HepG2 (cell line): ENCODE measurements at regions not wholly inside any gene's neighbourhood (a gene's known extent, or its start where the extent isn't known, plus 50 kb on each side); places are given as distances from the start of the nearest gene placed in this dataset.

Experiments
- ATAC-seq: fragments of 200-7000 bp; cut with Tn5 transposase; 3 replicates; pipeline ENCODE4 v1.9.1; 2020; ENCODE audit warnings: mild to moderate bottlenecking, moderate library complexity
- BruUV-seq: library from RNA; stranded (reverse); fragments of 400-500 nt; replicated peaks from 2 replicates; lab custom pipeline; 2021; lab: Mats Ljungman, UMichigan
- CTCF ChIA-PET: fragments of 300-600 bp; formaldehyde crosslinking; extraction: SDS; loops from one replicate; lab custom pipeline; 2021; ENCODE audit warnings: low total read pairs, inconsistent platforms, low intra/inter-chr PET ratio; lab: Yijun Ruan, JAX
- POLR2A ChIA-PET: fragments of 350-600 bp; sonication (Branson Sonifier 250); formaldehyde crosslinking; loops from one replicate; lab custom pipeline; 2020; ENCODE audit warnings: antibody characterized with exemption, inconsistent platforms; lab: Yijun Ruan, JAX
- DNase-seq: peaks from one replicate; pipeline ENCODE4 v3.0.0-alpha.2; 2015; ENCODE audit warnings: low spot score
- FAIRE-seq: peaks from 3 replicates; lab custom pipeline; 2011; peaks lifted over from hg19 to GRCh38; lab: Jason Lieb, UNC
- H2AFZ ChIP-seq: one replicate; pipeline ENCODE4 v1.6.1; 2011; ENCODE audit warnings: low read length, inconsistent platforms
- H3K27ac ChIP-seq: fragments of 300-600 bp; 3 replicates; pipeline ENCODE4 v1.8.0; 2011; ENCODE audit warnings: mixed run types, mild to moderate bottlenecking, mixed read lengths, low read length, inconsistent platforms; ENCODE audit not compliant: insufficient read depth; ENCODE audit errors: extremely low read length
- H3K27me3 ChIP-seq, 2 experiments: fragments of 200-600 bp in 1 of 2; 2 replicates in 1 of 2; 3 replicates in 1 of 2; pipeline versions ENCODE4 v1.6.0 to v1.8.0; 2011; ENCODE audit warnings: low read length in 2 of 2, mild to moderate bottlenecking in 2 of 2, moderate library complexity in 2 of 2, inconsistent platforms in 1 of 2; ENCODE audit not compliant: insufficient read depth in 2 of 2, control insufficient read depth in 1 of 2
- H3K36me3 ChIP-seq, 2 experiments: fragments of 200-600 bp in 1 of 2; replicated peaks in 1 of 2; 2 replicates in 1 of 2; 3 replicates in 1 of 2; pipeline versions ENCODE4 v1.5.1 to v1.8.0; 2011; ENCODE audit warnings: low read length in 2 of 2, inconsistent platforms in 1 of 2; ENCODE audit not compliant: insufficient read depth in 2 of 2, control insufficient read depth in 1 of 2
- H3K4me1 ChIP-seq: 2 replicates; pipeline ENCODE4 v1.5.1; 2012; ENCODE audit warnings: low read length, inconsistent platforms; ENCODE audit not compliant: insufficient read depth
- H3K4me2 ChIP-seq: 2 replicates; pipeline ENCODE4 v1.6.0; 2011; ENCODE audit warnings: low read depth, low read length, inconsistent platforms
- H3K4me3 ChIP-seq, 3 experiments: fragments of 200-600 bp in 1 of 3; sonication (generic), shearing (Covaris generic) in 1 of 3; replicated peaks in 1 of 3; 2 replicates each; pipeline ENCODE4 v1.5.1; 2011 to 2016; ENCODE audit warnings: low read length in 3 of 3, inconsistent platforms in 2 of 3, low read depth in 2 of 3, mild to moderate bottlenecking in 2 of 3, control low read depth in 1 of 3, mixed read lengths in 1 of 3; ENCODE audit not compliant: insufficient read depth in 1 of 3
- H3K79me2 ChIP-seq: one replicate; pipeline ENCODE4 v1.6.1; 2011; ENCODE audit warnings: low read length, inconsistent platforms; ENCODE audit not compliant: insufficient read depth
- H3K9ac ChIP-seq: 2 replicates; pipeline ENCODE4 v1.6.0; 2011; ENCODE audit warnings: mild to moderate bottlenecking, low read depth, low read length, inconsistent platforms; ENCODE audit not compliant: insufficient read depth
- H3K9me3 ChIP-seq: 2 replicates; pipeline ENCODE4 v1.5.1; 2012; ENCODE audit warnings: mild to moderate bottlenecking, low read length
- H4K20me1 ChIP-seq: 2 replicates; pipeline ENCODE4 v1.6.0; 2011; ENCODE audit warnings: inconsistent platforms, mild to moderate bottlenecking, low read length, moderate library complexity; ENCODE audit not compliant: insufficient read depth
- ATF2 ChIP-seq: sonication (generic); formaldehyde crosslinking; IDR thresholded peaks from 2 replicates; pipeline ENCODE4 v1.4.0; 2020; ENCODE audit warnings: missing genetic modification reagents
- BATF2 ChIP-seq: sonication (generic); formaldehyde crosslinking; IDR thresholded peaks from 2 replicates; pipeline ENCODE4 v1.8.0; 2022; ENCODE audit warnings: mild to moderate bottlenecking, missing genetic modification reagents, moderate library complexity
- CREB3 ChIP-seq: sonication (generic); formaldehyde crosslinking; IDR thresholded peaks from 2 replicates; pipeline ENCODE4 v1.5.0; 2020; ENCODE audit warnings: missing genetic modification reagents
- CSRNP1 ChIP-seq: sonication (generic); formaldehyde crosslinking; IDR thresholded peaks from 2 replicates; pipeline ENCODE4 v1.8.1; 2023; ENCODE audit warnings: mild to moderate bottlenecking, missing genetic modification reagents
- DRAP1 ChIP-seq: IDR thresholded peaks from 2 replicates; pipeline ENCODE4 v1.6.1; 2016; ENCODE audit warnings: missing genetic modification reagents, missing compliant biosample characterization
- ERF ChIP-seq: IDR thresholded peaks from 2 replicates; pipeline ENCODE4 v1.6.1; 2018; ENCODE audit warnings: missing biosample characterization, missing genetic modification reagents
- GFI1 ChIP-seq: sonication (generic); formaldehyde crosslinking; IDR thresholded peaks from 2 replicates; pipeline ENCODE4 v1.5.0; 2020; ENCODE audit warnings: missing genetic modification reagents, mild to moderate bottlenecking, borderline replicate concordance
- HNRNPL ChIP-seq: fragments of 200-400 bp; formaldehyde crosslinking; IDR thresholded peaks from 2 replicates; pipeline ENCODE4 v1.6.1; 2017; ENCODE audit warnings: mild to moderate bottlenecking, low read depth, low read length
- MAFF ChIP-seq: IDR thresholded peaks from 2 replicates; pipeline ENCODE4 v1.6.1; 2011; ENCODE audit warnings: low read depth, low read length, improper control_type of control experiment
- TBP ChIP-seq: sonication (generic); formaldehyde crosslinking; IDR thresholded peaks from 2 replicates; pipeline ENCODE4 v1.5.0; 2020; ENCODE audit warnings: missing genetic modification reagents
- TSC22D2 ChIP-seq: sonication (generic); formaldehyde crosslinking; IDR thresholded peaks from 2 replicates; pipeline ENCODE4 v1.5.1; 2020; ENCODE audit warnings: missing genetic modification reagents, mild to moderate bottlenecking, borderline replicate concordance
- ZNF234 ChIP-seq: sonication (generic); formaldehyde crosslinking; conservative IDR thresholded peaks from 2 replicates; pipeline ENCODE4 v1.5.1; 2020; ENCODE audit warnings: mild to moderate bottlenecking, missing genetic modification reagents
- ZNF501 ChIP-seq: sonication (generic); formaldehyde crosslinking; IDR thresholded peaks from 2 replicates; pipeline ENCODE4 v1.5.1; 2020; ENCODE audit warnings: mild to moderate bottlenecking, moderate library complexity, missing genetic modification reagents
- ZNF546 ChIP-seq: sonication (generic); formaldehyde crosslinking; conservative IDR thresholded peaks from 2 replicates; pipeline ENCODE4 v1.8.1; 2023; ENCODE audit warnings: mild to moderate bottlenecking, missing genetic modification reagents
- ZNF670 ChIP-seq: sonication (generic); formaldehyde crosslinking; IDR thresholded peaks from 2 replicates; pipeline ENCODE4 v1.8.0; 2022; ENCODE audit warnings: mild to moderate bottlenecking, missing genetic modification reagents, borderline replicate concordance
- ZNF724P ChIP-seq: sonication (generic); formaldehyde crosslinking; IDR thresholded peaks from 2 replicates; pipeline ENCODE4 v1.8.0; 2022; ENCODE audit warnings: missing genetic modification reagents, borderline replicate concordance
- ZNF800 ChIP-seq: sonication (generic); formaldehyde crosslinking; IDR thresholded peaks from 2 replicates; pipeline ENCODE4 v1.4.0; 2020; ENCODE audit warnings: missing genetic modification reagents
- ZNF83 ChIP-seq: sonication (generic); formaldehyde crosslinking; IDR thresholded peaks from 2 replicates; pipeline ENCODE4 v1.4.0; 2020; ENCODE audit warnings: missing genetic modification reagents, mild to moderate bottlenecking, borderline replicate concordance
- WGBS: methylation state at CpG from one replicate; pipeline ENCODE4 v1.1.6; 2017; ENCODE audit warnings: low lambda C conversion rate; 5-methylcytosine and 5-hydroxymethylcytosine counted together
- in situ Hi-C: cut with HindIII; loops from 2 replicates; pipeline ENCODE4 v1.10.0; 2017; ENCODE audit warnings: low pct_unique_long_range_greater_than_20kb; ENCODE audit not compliant: extremely low pct_ligation_motif_present
- intact Hi-C: fragments of 100-400 bp; cut with micrococcal nuclease; formaldehyde crosslinking; loops from one replicate; pipeline ENCODE4 v1.10.0; 2022; ENCODE audit not compliant: unreplicated experiment

GRCh38 chr2:189232759-189233406 lies 53.3 kb upstream of the COL5A2 start (continued):
- TF ChIP-seq ZNF724P: no peak
- no peak for TF ChIP-seq ZNF83
- no peak for TF ChIP-seq HNRNPL
- TF ChIP-seq GFI1: no peak
- no peak for TF ChIP-seq TSC22D2 (CRISPR knock-in tag)
- TF ChIP-seq ZNF546: no peak
- no peak for TF ChIP-seq BATF2

- Histone ChIP-seq H3K79me2 (no peaks in the 10 kb centered on the region), H3K9me3 (no peaks in the 10 kb centered on the region), H3K27me3 (no peaks in the 10 kb centered on the region), H3K4me3 (no peak overlapping the region), H3K4me1 (no peaks in the 10 kb centered on the region), H4K20me1 (no peaks in the 10 kb centered on the region), H3K9ac (no peak overlapping the region), H3K4me2 (no peak overlapping the region), H2AFZ (no peak overlapping the region), H3K27ac (no peak overlapping the region), H3K36me3 (no peaks in the 10 kb centered on the region)
- 12% methylated on average over 2 of the region's 2 CpGs for WGBS
- no TSS peak for BruUV-seq
- intact Hi-C loops: no loop called here
- CTCF ChIA-PET: no interaction called here
- POLR2A ChIA-PET: no interaction called here
- FAIRE-seq: peak; percentile 23
- in situ Hi-C loops: no loop called here
- no peak for ATAC-seq
- no peak for DNase-seq
- TF ChIP-seq DRAP1 (no peak), ZNF501 (CRISPR knock-in tag) (no peak), TBP (CRISPR knock-in tag) (no peak), ZNF670 (CRISPR knock-in tag) (no peak), ERF (CRISPR knock-in tag) (no peak), CREB3 (no peak), ATF2 (CRISPR knock-in tag) (no peak), ZNF800 (no peak), CSRNP1 (CRISPR knock-in tag) (no peak), MAFF (no peak), ZNF234 (no peak)
Observed at GRCh38 chr2:189233527-189233926, 54.0 kb upstream of the COL5A2 start.
